ENCODE measurements at regions not wholly inside any gene's neighbourhood (a gene's known extent, or its start where the extent isn't known, plus 50 kb on each side); places are given as distances from the start of the nearest gene placed in this dataset.

DNA sequence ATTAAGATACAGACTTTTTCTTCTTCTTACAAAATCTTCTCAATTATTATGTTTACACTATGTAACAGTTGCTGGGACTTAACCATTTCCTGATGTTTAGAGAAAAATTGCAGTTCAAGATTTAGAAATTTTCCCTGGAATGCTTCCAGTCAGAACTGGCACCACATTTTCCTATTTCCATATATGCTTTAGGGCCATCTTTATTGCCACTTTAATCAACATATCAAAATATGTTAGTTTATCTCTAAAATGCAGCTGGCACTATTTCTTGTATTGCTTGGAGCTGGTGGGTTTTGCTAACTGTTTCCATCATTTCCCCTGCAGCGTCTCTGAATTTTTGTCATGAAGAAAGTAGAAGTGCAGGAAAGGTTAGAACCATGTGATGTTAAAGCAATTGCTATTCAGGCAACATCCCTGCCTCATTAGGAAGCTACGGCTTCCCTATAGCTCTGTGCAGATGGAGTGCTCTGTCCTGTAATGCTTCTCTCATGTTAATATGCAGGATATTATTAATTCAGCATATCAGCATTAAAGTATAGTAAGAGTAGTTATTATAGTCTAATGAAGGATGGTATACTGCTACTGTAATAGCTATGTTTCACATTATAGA lies 269.1 kb downstream of the MTRR start:
- DNase-seq (ENCODE audit: low read depth in 2 of 2): no peak

- no peak for DNase-seq (ENCODE audit: low read depth in 2 of 2)
Measured at GRCh38 chr5:8138884-8139283, 269.9 kb downstream of the MTRR start.

DNA sequence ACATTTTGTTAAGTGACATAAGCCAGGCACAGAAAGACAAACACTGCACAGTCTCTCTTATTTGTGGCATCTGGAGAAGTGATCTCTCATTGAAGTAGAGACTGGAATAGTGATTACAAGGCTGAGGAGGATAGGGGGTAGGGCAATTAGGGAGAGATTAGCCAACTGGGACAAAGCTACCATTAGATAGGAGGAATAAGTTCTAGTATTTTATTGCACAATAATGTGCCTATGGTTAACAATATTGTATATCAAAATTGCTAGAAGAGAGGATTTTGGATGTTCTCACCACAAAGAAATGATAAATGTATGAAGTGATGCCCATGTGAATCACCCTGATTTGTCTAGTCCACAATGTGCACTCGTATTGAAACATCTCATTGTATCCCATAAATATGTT lies 281.8 kb downstream of the MTRR start:
- no peak for DNase-seq (ENCODE audit: low read depth in 2 of 2)

GRCh38 chr5:8156706-8157105 lies 287.8 kb downstream of the MTRR start:
- DNase-seq (ENCODE audit: low read depth in 2 of 2): no peak

DNA sequence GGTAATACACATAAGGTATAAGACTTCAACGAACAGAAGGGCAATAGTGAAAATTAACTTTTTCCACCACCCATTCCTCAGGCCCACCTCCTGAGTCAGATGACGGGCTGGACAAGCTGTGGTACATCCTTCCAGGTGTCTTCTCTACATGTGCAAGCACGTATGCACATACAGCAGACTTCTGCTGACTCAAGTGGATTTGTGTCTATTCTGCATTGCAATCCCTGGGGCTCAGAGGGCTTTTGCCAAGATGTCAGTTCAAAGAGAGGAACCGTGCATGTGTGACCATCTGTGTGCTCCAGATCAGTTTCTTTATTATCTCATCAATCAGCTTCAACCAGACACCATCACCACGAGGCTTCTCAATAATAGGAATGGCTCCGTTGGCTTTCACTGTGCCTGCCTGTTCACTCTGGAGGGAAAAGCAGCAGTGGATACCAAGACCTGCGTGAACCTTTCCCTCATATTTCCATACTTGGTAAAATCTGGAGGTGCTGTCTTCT lies 288.4 kb downstream of the MTRR start:
- no peak for DNase-seq (ENCODE audit: low read depth in 2 of 2)

GRCh38 chr5:8176101-8176693 lies 307.2 kb downstream of the MTRR start:
- DNase-seq (ENCODE audit: low read depth in 2 of 2): no peak

DNA sequence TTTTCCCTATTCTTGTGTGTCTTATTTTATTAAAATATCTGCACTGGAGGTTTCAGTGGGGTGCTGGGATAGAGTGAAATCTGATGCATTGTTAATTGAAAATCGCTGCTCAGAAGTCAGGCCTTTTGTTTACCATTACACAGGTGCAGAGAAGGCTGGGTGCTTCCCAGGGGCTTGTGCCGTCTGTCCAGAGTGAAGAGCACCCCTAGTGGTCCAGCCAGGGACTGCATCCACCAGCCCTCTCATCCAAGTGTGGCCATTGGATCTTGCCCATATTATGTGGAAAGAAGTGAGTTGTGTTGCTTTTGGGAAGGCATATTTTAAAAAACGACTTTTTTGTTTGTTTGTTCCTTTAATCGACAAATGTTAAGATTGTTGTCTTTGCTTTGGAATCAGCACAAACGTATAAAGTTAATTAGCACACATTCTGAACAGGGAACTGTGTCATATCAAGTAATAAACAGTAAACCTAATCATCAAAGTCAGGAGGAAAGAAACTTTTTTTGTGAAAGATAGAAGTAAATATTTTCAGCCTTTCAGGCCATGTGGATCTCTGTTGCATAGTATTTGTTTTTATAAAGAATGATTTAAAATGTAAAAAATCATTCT lies 315.6 kb downstream of the MTRR start:
- DNase-seq (ENCODE audit: low read depth in 2 of 2): no peak

DNA sequence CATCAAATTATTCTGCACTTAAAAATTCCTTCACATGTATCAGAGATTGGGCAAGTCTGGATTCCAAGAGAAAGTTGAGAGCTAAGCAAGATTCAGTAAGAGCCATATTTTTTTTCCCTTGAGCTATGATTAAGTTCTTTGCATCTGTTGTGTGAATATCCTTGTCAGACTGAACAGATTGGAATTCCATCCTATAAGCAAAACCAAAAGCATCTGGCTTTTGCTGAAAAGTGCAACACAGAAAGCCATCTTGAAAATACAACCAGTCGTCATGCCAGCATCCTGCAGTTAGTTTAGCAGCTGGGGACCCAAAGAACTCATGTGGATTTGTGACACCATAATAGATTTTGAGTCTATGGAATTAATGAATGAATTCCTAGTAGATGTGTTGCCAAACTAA lies 316.9 kb downstream of the MTRR start:
- DNase-seq (ENCODE audit: low read depth in 2 of 2): no peak

DNA sequence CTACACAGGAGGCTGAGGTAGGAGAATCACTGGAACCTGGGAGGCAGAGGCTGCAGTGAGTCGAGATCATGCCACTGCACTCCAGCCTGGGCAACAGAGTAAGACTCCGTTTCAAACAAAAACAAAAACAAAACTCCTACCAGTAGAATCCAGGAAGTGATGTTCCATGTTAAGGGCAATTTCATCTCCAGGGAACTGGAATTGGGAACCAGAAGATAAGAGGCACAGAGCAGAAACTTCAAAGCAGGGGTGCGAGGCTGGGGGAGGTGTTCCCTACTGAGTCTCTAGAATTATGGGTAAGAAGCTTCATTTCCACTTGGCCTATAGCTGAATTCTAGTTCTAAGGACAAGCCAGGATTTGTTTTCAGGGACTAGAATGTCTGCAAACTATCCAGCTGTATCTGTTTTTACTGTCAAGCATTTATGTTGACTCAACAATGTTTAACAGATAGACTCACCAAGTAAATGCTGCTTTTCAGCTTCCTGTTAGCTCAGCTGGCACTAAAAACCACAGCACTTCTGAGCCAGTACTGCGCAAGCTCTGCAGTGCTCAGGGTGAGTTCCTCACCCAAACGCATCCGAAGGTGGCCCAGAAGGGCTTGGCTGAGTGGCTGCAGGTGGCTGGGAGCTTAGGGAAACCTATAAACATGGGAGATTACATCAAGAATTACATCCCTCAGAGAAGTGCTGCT lies 320.1 kb downstream of the MTRR start:
- DNase-seq (ENCODE audit: low read depth in 2 of 2): no peak

DNA sequence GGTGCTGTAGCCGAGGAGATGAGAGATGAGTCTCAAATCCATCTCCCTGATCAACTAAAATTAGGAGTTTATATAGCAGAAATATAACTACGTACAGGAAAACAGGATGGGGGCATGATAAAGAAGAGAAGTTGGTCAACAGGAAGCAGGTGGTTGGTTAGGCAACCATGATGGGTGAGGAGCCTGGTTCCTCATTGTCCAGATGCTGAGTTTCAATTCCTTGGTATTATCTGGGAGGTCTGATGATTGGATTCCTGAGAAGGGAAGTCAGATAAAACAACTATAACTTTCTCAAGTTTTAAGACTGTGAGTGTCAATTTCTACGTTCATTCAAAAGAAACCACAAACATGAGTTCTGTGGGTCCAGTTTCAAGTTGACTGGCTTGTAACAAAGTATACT lies 323.9 kb downstream of the MTRR start:
- no peak for DNase-seq (ENCODE audit: low read depth in 2 of 2)

DNA sequence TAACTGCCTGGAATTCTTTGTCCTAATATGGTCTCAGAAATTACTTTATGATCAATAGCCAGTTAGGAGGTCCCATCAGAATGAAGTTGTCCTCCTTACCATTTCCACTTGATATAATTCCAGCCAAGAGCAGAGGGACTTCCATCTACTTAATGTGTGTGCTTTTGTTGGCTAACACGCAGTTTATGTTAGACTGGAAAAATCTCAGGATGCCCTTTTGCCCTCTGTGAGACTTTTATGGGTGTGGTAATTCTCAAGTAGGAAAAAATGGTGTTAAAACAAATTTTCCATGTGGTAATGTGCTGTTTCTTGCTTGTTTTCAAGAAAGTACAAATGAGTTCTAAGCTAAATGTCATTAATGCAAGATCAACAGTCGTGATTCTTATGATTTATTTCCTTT lies 327.1 kb downstream of the MTRR start:
- no peak for DNase-seq (ENCODE audit: low read depth in 2 of 2)

- no peak for DNase-seq (ENCODE audit: low read depth in 2 of 2)
Measured at GRCh38 chr5:8208307-8208706, 339.4 kb downstream of the MTRR start.

DNA sequence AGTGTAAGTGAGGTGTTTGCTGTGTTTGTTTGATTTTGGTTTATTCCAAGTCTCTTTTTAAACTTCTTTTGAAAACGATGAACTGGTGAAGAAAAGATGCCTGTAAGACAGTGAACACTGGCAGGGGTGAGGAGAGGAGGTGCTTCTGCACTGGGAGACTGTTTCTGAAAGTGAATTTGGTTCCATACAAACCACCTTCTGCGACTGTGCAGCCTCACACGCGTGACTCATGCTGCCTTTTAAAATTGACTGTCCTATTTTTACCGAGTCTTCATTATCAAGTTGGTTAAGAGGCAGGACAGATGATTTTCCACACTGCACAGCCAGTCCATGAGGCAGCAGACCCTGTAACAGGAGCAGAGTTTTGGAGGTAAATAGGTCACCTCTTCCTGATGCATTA lies 340.6 kb downstream of the MTRR start:
- no peak for DNase-seq (ENCODE audit: low read depth in 2 of 2)

DNA sequence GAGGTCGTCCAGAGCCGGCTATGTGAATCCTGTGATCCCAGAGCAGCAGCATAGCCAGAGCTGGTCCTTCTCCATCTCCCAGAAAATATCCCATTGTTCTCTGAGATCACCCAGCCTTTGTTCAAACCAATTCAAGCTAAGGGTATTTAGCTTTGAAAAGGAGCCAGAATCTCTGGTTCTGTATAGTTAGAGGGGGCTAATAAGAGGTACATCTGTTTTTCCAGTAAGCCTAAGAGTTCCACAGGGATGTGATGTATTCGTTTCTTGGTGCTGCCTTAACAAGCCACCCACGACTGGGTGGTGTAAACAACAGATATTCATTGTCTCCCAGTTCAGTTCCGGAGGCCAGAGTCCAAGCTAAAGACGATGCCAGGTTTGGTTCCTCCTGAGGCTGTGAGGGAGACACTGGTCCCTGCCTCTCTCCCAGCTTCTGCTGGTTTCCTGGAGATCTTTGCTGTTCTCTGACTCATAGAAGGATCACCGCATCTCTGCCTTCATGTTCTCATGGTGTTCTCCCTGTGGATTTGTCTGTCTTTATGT lies 344.8 kb downstream of the MTRR start:
- no peak for DNase-seq (ENCODE audit: low read depth in 2 of 2)

DNA sequence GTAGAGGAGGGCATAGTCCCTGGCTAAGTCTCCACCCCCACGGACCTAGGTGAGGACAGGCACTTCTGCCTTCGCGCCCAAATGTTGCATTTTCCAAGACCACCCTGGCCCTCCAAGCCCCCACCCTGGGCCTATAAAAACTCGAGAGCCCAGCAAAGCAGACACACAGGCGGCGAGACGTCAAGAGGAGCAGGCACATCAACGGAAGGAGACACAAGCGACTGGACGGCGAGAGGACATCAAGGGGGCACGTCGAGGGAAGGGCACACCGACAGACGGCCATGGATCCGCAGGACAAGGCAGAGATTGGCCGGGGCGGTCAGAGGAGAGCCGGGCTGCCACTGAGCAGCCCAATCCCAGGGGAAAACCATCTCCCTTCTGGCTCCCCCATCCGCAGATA lies 348.0 kb downstream of the MTRR start:
- no peak for DNase-seq (ENCODE audit: low read depth in 2 of 2)

DNA sequence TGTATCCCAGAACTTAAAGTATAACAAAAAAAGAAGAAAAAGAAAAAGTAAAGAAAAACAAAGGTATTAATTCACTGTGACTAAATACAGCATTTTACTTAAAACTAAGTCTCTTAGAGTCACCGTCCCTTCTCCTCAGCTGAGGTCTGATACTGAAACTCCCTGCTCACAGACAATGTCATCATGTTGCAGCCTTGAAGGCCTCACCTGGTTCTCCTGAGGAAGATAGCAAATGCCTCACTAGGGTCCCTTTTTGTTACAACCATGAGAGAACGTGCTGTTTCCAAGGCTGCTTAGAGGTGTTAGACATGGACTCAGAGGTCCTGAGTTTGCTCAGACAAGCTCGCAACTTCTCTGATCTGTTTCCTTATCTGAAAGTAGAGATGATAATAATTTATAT lies 357.2 kb downstream of the MTRR start:
- no peak for DNase-seq (ENCODE audit: low read depth in 2 of 2)

- no peak for DNase-seq (ENCODE audit: low read depth in 2 of 2)
Measured at GRCh38 chr5:8227112-8227511, 358.2 kb downstream of the MTRR start.

DNA sequence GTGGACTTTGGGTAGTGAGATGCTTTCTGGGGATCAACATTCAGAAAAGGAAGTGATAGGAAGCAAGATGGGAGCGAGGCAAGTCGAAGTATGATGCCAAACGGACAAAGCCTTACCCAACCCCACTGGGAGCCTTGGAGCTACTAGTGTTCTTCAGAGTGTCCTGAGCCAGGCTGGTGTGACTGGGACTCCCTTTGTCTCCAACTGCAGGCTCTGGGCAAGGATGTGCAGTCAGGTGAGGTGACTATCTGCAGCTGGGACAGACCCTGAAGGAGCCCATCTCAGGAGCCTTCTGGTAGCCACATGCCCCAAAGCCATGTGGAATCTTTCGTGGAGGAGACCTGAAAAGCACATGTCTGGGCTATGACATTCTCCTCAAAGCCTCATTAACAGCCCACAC lies 360.6 kb downstream of the MTRR start:
- no peak for DNase-seq (ENCODE audit: low read depth in 2 of 2)

DNA sequence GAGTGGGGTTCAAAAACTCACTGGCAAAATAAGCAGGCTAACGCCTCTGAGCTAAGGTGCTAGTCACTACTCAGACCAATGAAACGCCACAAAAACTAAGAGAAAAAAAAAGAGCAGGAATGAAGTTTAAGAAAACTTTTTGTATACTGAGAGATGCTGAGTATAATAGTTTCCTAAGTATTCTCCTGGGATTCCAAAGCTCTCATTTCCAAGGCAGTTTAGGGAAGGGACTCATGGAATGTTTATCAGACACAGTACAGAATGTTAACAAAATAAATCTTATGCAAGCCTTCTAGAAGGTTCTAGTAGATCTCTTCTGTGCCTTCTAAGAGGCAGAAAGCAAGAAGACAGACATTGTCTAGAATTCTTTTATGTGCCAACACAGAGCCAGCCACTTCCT lies 361.9 kb downstream of the MTRR start:
- DNase-seq (ENCODE audit: low read depth in 2 of 2): no peak

DNA sequence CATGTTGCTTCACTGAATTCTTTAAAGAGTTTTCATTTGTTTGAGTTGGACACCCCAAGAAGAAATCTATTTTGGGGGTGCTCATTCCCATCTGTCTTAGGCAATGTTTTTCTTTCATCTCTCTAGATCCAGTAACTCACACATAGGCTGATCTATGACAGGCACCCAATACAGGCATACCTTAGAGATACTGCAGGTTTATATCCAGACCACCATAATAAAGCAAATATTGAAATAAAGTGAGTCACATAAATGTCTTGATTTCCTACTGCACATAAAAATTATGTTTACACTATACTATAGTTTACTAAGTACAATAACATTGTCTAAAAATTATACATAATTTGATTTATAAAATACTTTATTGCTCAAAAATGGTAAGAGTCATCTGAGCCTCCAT lies 364.5 kb downstream of the MTRR start:
- no peak for DNase-seq (ENCODE audit: low read depth in 2 of 2)

DNA sequence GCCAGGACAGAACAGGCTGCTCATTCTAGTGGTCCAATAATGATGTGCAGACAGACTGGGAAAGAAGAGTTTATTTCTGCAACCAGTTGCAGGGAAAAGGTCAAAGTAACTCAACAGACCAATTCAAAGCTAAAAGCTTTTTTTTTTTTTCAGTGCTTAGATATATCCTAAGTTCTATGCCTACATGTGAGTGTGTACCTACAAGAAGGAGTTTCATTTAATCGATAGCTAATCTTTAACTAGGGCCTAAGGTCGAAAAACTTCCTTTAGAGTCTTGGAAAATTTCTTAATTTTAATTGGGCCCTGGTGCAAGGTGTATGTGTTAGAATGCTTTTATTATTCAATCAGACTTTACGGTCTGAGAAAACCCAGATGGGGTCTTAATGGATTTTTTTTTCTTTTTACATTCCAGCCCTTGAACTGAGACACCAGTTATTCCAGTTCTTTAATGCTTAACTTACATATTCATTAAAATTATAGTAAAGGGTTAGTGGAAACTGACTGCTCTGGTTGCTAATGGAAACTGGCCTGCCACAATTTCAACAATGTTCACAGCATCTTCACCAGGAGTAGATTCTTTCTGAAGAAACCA lies 365.3 kb downstream of the MTRR start:
- no peak for DNase-seq (ENCODE audit: low read depth in 2 of 2)

GRCh38 chr5:8238080-8238479 lies 369.1 kb downstream of the MTRR start:
- no peak for DNase-seq (ENCODE audit: low read depth in 2 of 2)
